MM.1S (cell line): ENCODE measurements at regions not wholly inside any gene's neighbourhood (a gene's known extent, or its start where the extent isn't known, plus 50 kb on each side); places are given as distances from the start of the nearest gene placed in this dataset.

Experiments
- DNase-seq: peaks from one replicate; pipeline ENCODE4 v3.0.0-alpha.2; 2015
- H2AFZ ChIP-seq: fragments of 300-600 bp; sonication (generic); 2 replicates; pipeline ENCODE4 v1.6.0; 2016; ENCODE audit warnings: antibody characterized with exemption, low read length
- H3F3A ChIP-seq: fragments of 300-600 bp; sonication (generic); 2 replicates; pipeline ENCODE4 v1.6.1; 2016; ENCODE audit warnings: mild to moderate bottlenecking, antibody characterized with exemption, low read length, moderate library complexity, mixed read lengths; ENCODE audit not compliant: insufficient read depth
- H3K27ac ChIP-seq: fragments of 300-600 bp; sonication (generic); 2 replicates; pipeline ENCODE4 v1.5.1; 2016; ENCODE audit warnings: mild to moderate bottlenecking, low read length
- H3K27me3 ChIP-seq: fragments of 300-600 bp; sonication (generic); replicated peaks from 2 replicates; pipeline ENCODE4 v1.6.0; 2016; ENCODE audit warnings: low read length; ENCODE audit not compliant: insufficient read depth
- H3K36me3 ChIP-seq: fragments of 300-600 bp; sonication (generic); replicated peaks from 2 replicates; pipeline ENCODE4 v1.6.1; 2016; ENCODE audit warnings: mild to moderate bottlenecking, low read length, mixed read lengths; ENCODE audit not compliant: insufficient read depth
- H3K4me1 ChIP-seq: fragments of 300-600 bp; sonication (generic); 2 replicates; pipeline ENCODE4 v1.6.1; 2016; ENCODE audit warnings: low read length, mixed read lengths
- H3K4me2 ChIP-seq: fragments of 300-600 bp; sonication (generic); 2 replicates; pipeline ENCODE4 v1.6.0; 2016; ENCODE audit warnings: low read depth, low read length
- H3K4me3 ChIP-seq: fragments of 300-600 bp; sonication (generic); 2 replicates; pipeline ENCODE4 v1.5.1; 2016; ENCODE audit warnings: low read length, mixed read lengths
- H3K79me2 ChIP-seq: fragments of 300-600 bp; sonication (generic); 2 replicates; pipeline ENCODE4 v1.6.1; 2016; ENCODE audit warnings: mixed run types, low read length, mixed read lengths
- H3K9ac ChIP-seq: fragments of 300-600 bp; sonication (generic); 2 replicates; pipeline ENCODE4 v1.6.1; 2016; ENCODE audit warnings: low read length, mixed read lengths
- H3K9me2 ChIP-seq: fragments of 300-600 bp; sonication (generic); replicated peaks from 2 replicates; pipeline ENCODE4 v1.6.1; 2016; ENCODE audit warnings: mild to moderate bottlenecking, low read length, mixed read lengths; ENCODE audit not compliant: insufficient read depth
- H3K9me3 ChIP-seq: fragments of 300-600 bp; sonication (generic); replicated peaks from 2 replicates; pipeline ENCODE4 v1.6.1; 2016; ENCODE audit warnings: mild to moderate bottlenecking, low read length, mixed read lengths; ENCODE audit not compliant: insufficient read depth
- H4K20me1 ChIP-seq: fragments of 300-600 bp; sonication (generic); 2 replicates; pipeline ENCODE4 v1.6.1; 2016; ENCODE audit warnings: mild to moderate bottlenecking, low read length, moderate library complexity, mixed read lengths; ENCODE audit not compliant: insufficient read depth
- EZH2 ChIP-seq: fragments of 300-600 bp; sonication (generic); optimal IDR thresholded peaks from 2 replicates; pipeline ENCODE3; 2017; ENCODE audit warnings: low read depth, mild to moderate bottlenecking, antibody characterized with exemption, low read length, mixed read lengths
- EZH2phosphoT487 ChIP-seq: fragments of 300-600 bp; sonication (generic); IDR thresholded peaks from 2 replicates; pipeline ENCODE4 v1.6.1; 2018; ENCODE audit warnings: antibody characterized with exemption, low read length
- TF ChIP-seq, protein P1 (sequence below): fragments of 300-600 bp; sonication (generic); IDR thresholded peaks from 2 replicates; pipeline ENCODE4 v1.5.1; 2016; ENCODE audit warnings: antibody characterized with exemption, low read length, mixed read lengths

- no peak for DNase-seq
- H2AFZ ChIP-seq: no peak overlapping the region
- no peaks in the 10 kb centered on the region for H3K27me3 ChIP-seq
- H3K79me2 ChIP-seq: no peaks in the 10 kb centered on the region
- H3K4me2 ChIP-seq: no peak overlapping the region
- H3K4me3 ChIP-seq: no peak overlapping the region
- no peak overlapping the region for H3K9ac ChIP-seq
- no peaks in the 10 kb centered on the region for H3K9me3 ChIP-seq
- no peaks in the 10 kb centered on the region for H4K20me1 ChIP-seq
- no peaks in the 10 kb centered on the region for H3K9me2 ChIP-seq
- no peaks in the 10 kb centered on the region for H3K4me1 ChIP-seq
- H3K27ac ChIP-seq: no peak overlapping the region
- no peaks in the 10 kb centered on the region for H3F3A ChIP-seq
- no peak for TF ChIP-seq EZH2
- no peak for TF ChIP-seq EZH2phosphoT487
- TF ChIP-seq, protein P1, sequence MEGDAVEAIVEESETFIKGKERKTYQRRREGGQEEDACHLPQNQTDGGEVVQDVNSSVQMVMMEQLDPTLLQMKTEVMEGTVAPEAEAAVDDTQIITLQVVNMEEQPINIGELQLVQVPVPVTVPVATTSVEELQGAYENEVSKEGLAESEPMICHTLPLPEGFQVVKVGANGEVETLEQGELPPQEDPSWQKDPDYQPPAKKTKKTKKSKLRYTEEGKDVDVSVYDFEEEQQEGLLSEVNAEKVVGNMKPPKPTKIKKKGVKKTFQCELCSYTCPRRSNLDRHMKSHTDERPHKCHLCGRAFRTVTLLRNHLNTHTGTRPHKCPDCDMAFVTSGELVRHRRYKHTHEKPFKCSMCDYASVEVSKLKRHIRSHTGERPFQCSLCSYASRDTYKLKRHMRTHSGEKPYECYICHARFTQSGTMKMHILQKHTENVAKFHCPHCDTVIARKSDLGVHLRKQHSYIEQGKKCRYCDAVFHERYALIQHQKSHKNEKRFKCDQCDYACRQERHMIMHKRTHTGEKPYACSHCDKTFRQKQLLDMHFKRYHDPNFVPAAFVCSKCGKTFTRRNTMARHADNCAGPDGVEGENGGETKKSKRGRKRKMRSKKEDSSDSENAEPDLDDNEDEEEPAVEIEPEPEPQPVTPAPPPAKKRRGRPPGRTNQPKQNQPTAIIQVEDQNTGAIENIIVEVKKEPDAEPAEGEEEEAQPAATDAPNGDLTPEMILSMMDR: no peak
- no peaks in the 10 kb centered on the region for H3K36me3 ChIP-seq
Observed at GRCh38 chr6:106731144-106731842, 101.9 kb downstream of the QRSL1 start.

DNA sequence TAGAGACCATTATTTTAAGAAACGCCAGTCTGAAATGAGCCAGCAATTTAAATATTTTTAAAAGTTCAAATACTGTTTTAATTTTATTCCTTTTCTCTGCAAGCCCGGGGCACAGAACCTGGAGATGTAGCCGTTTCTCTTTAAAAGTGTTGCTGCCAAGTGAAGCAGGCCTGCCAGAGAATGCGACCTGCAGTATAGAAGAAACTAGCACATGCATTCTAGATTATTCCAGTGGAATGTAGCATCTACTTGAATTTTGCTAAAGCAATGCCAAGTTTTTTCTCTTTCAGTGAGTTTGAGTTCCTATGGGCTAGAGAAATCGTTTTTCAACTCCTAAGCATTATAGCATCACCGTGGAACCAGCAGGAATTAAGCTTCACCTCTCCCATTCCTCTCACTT is 101.3 kb downstream of the QRSL1 start:
- Histone ChIP-seq H3K9ac (no peak overlapping the region), H3K79me2 (no peaks in the 10 kb centered on the region), H3F3A (no peaks in the 10 kb centered on the region), H3K4me2 (no peak overlapping the region), H3K4me1 (no peaks in the 10 kb centered on the region), H3K9me2 (no peaks in the 10 kb centered on the region), H4K20me1 (no peaks in the 10 kb centered on the region), H3K9me3 (no peaks in the 10 kb centered on the region), H3K36me3 (no peaks in the 10 kb centered on the region), H3K4me3 (no peak overlapping the region), H3K27ac (no peak overlapping the region), H2AFZ (no peak overlapping the region), H3K27me3 (no peaks in the 10 kb centered on the region)
- TF ChIP-seq EZH2phosphoT487: no peak
- no peak for TF ChIP-seq EZH2
- TF ChIP-seq, protein P1: no peak
- DNase-seq: no peak

- Histone ChIP-seq H3K4me1 (no peaks in the 10 kb centered on the region), H3K27ac (no peak overlapping the region)
- TF ChIP-seq, protein P1: no peak
- TF ChIP-seq EZH2 (no peak), EZH2phosphoT487 (no peak)
Observed at GRCh38 chr6:106730264-106730663, 100.9 kb downstream of the QRSL1 start.

More at GRCh38 chr6:106730264-106730663, 100.9 kb downstream of the QRSL1 start:
- H2AFZ ChIP-seq: no peak overlapping the region
- no peaks in the 10 kb centered on the region for H4K20me1 ChIP-seq
- no peak overlapping the region for H3K9ac ChIP-seq
- H3F3A ChIP-seq: no peaks in the 10 kb centered on the region
- H3K9me2 ChIP-seq: no peaks in the 10 kb centered on the region
- H3K4me3 ChIP-seq: no peak overlapping the region
- H3K27me3 ChIP-seq: no peaks in the 10 kb centered on the region
- DNase-seq: no peak
- no peaks in the 10 kb centered on the region for H3K79me2 ChIP-seq
- H3K4me2 ChIP-seq: no peak overlapping the region
- H3K9me3 ChIP-seq: no peaks in the 10 kb centered on the region
- no peaks in the 10 kb centered on the region for H3K36me3 ChIP-seq
